MM.1S (cell line): ENCODE measurements at regions not wholly inside any gene's neighbourhood (a gene's known extent, or its start where the extent isn't known, plus 50 kb on each side); places are given as distances from the start of the nearest gene placed in this dataset.

Source experiments
- DNase-seq: peaks from one replicate; pipeline ENCODE4 v3.0.0-alpha.2; 2015
- H2AFZ ChIP-seq: fragments of 300-600 bp; sonication (generic); 2 replicates; pipeline ENCODE4 v1.6.0; 2016; ENCODE audit warnings: antibody characterized with exemption, low read length
- H3F3A ChIP-seq: fragments of 300-600 bp; sonication (generic); 2 replicates; pipeline ENCODE4 v1.6.1; 2016; ENCODE audit warnings: mild to moderate bottlenecking, antibody characterized with exemption, low read length, moderate library complexity, mixed read lengths; ENCODE audit not compliant: insufficient read depth
- H3K27ac ChIP-seq: fragments of 300-600 bp; sonication (generic); 2 replicates; pipeline ENCODE4 v1.5.1; 2016; ENCODE audit warnings: mild to moderate bottlenecking, low read length
- H3K27me3 ChIP-seq: fragments of 300-600 bp; sonication (generic); replicated peaks from 2 replicates; pipeline ENCODE4 v1.6.0; 2016; ENCODE audit warnings: low read length; ENCODE audit not compliant: insufficient read depth
- H3K36me3 ChIP-seq: fragments of 300-600 bp; sonication (generic); replicated peaks from 2 replicates; pipeline ENCODE4 v1.6.1; 2016; ENCODE audit warnings: mild to moderate bottlenecking, low read length, mixed read lengths; ENCODE audit not compliant: insufficient read depth
- H3K4me1 ChIP-seq: fragments of 300-600 bp; sonication (generic); 2 replicates; pipeline ENCODE4 v1.6.1; 2016; ENCODE audit warnings: low read length, mixed read lengths
- H3K4me2 ChIP-seq: fragments of 300-600 bp; sonication (generic); 2 replicates; pipeline ENCODE4 v1.6.0; 2016; ENCODE audit warnings: low read depth, low read length
- H3K4me3 ChIP-seq: fragments of 300-600 bp; sonication (generic); 2 replicates; pipeline ENCODE4 v1.5.1; 2016; ENCODE audit warnings: low read length, mixed read lengths
- H3K79me2 ChIP-seq: fragments of 300-600 bp; sonication (generic); 2 replicates; pipeline ENCODE4 v1.6.1; 2016; ENCODE audit warnings: mixed run types, low read length, mixed read lengths
- H3K9ac ChIP-seq: fragments of 300-600 bp; sonication (generic); 2 replicates; pipeline ENCODE4 v1.6.1; 2016; ENCODE audit warnings: low read length, mixed read lengths
- H3K9me2 ChIP-seq: fragments of 300-600 bp; sonication (generic); replicated peaks from 2 replicates; pipeline ENCODE4 v1.6.1; 2016; ENCODE audit warnings: mild to moderate bottlenecking, low read length, mixed read lengths; ENCODE audit not compliant: insufficient read depth
- H3K9me3 ChIP-seq: fragments of 300-600 bp; sonication (generic); replicated peaks from 2 replicates; pipeline ENCODE4 v1.6.1; 2016; ENCODE audit warnings: mild to moderate bottlenecking, low read length, mixed read lengths; ENCODE audit not compliant: insufficient read depth
- H4K20me1 ChIP-seq: fragments of 300-600 bp; sonication (generic); 2 replicates; pipeline ENCODE4 v1.6.1; 2016; ENCODE audit warnings: mild to moderate bottlenecking, low read length, moderate library complexity, mixed read lengths; ENCODE audit not compliant: insufficient read depth
- CTCF ChIP-seq: fragments of 300-600 bp; sonication (generic); IDR thresholded peaks from 2 replicates; pipeline ENCODE4 v1.5.1; 2016; ENCODE audit warnings: antibody characterized with exemption, low read length, mixed read lengths
- EZH2 ChIP-seq: fragments of 300-600 bp; sonication (generic); optimal IDR thresholded peaks from 2 replicates; pipeline ENCODE3; 2017; ENCODE audit warnings: low read depth, mild to moderate bottlenecking, antibody characterized with exemption, low read length, mixed read lengths
- EZH2phosphoT487 ChIP-seq: fragments of 300-600 bp; sonication (generic); IDR thresholded peaks from 2 replicates; pipeline ENCODE4 v1.6.1; 2018; ENCODE audit warnings: antibody characterized with exemption, low read length

- no peak overlapping the region for H3K4me3 ChIP-seq
- H3K4me1 ChIP-seq, result no peaks in the 10 kb centered on the region
- H3K9me2 ChIP-seq, result no peaks in the 10 kb centered on the region
- no peaks in the 10 kb centered on the region for H3K79me2 ChIP-seq
- no peak for DNase-seq
- H3K9me3 ChIP-seq, result no peaks in the 10 kb centered on the region
- H3K9ac ChIP-seq, result no peak overlapping the region
- H4K20me1 ChIP-seq, result no peaks in the 10 kb centered on the region
- H2AFZ ChIP-seq, result no peak overlapping the region
- H3K36me3 ChIP-seq, result no peaks in the 10 kb centered on the region
- no peaks in the 10 kb centered on the region for H3F3A ChIP-seq
- H3K27ac ChIP-seq, result no peak overlapping the region
- no peak overlapping the region for H3K4me2 ChIP-seq
- no peak for TF ChIP-seq EZH2phosphoT487
- no peak for TF ChIP-seq EZH2
- TF ChIP-seq CTCF, result no peak
- H3K27me3 ChIP-seq, result no peaks in the 10 kb centered on the region
Observed at GRCh38 chr6:25215881-25216280, 63.3 kb upstream of the CARMIL1 start.

DNA sequence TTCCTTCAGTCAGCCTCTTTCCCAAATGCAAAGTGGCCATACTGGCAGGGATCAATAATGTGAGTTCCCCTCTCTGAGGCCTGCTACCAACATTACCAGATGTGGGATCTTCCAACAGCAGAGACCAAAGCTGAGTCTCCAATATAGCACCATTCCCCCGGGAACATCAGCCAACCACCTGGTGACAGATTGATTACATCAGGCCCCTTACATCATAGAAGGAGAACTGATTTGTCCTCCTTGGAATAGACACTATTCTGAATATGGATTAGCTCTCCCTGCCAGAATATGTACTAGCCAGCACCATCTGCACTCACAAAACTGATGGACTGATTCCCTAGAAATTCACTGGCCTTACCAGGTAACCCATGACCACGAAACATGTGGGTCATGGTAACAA lies 61.9 kb upstream of the CARMIL1 start:
- H3K4me2 ChIP-seq, result no peak overlapping the region
- H3K27ac ChIP-seq, result no peak overlapping the region
- no peaks in the 10 kb centered on the region for H3K79me2 ChIP-seq
- H3K4me1 ChIP-seq, result no peaks in the 10 kb centered on the region
- H3K9me3 ChIP-seq, result no peaks in the 10 kb centered on the region
- DNase-seq, result no peak
- no peaks in the 10 kb centered on the region for H3K27me3 ChIP-seq
- H3K9ac ChIP-seq, result no peak overlapping the region
- no peak overlapping the region for H2AFZ ChIP-seq
- no peaks in the 10 kb centered on the region for H3F3A ChIP-seq
- H4K20me1 ChIP-seq, result no peaks in the 10 kb centered on the region
- TF ChIP-seq EZH2phosphoT487 (no peak), CTCF (no peak), EZH2 (no peak)
- H3K36me3 ChIP-seq, result no peaks in the 10 kb centered on the region
- no peak overlapping the region for H3K4me3 ChIP-seq
- H3K9me2 ChIP-seq, result no peaks in the 10 kb centered on the region

DNA sequence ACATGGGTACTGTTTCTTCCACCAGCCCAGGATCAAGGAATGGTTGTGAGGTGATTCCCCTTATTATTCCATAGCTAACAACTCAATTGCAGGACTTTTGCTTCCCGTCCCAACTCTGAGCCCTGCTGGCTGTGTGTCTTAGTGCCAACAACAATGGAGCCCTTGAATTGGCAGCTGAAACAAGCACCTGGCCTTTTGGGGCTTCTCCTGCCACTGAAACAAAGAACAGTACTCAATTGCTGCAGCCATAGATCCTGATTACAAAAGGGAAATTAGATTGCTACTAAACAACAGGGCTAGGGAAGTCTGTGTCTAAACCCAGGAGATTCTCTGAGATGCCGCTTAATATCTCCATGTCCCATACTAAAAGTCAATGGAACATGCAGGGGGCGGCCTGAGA lies 61.3 kb upstream of the CARMIL1 start:
- Histone ChIP-seq H3K36me3 (no peaks in the 10 kb centered on the region), H3K9me2 (no peaks in the 10 kb centered on the region), H3K4me1 (no peaks in the 10 kb centered on the region), H3K4me3 (no peak overlapping the region), H2AFZ (no peak overlapping the region), H3K4me2 (no peak overlapping the region), H4K20me1 (no peaks in the 10 kb centered on the region), H3K27me3 (no peaks in the 10 kb centered on the region), H3K27ac (no peak overlapping the region), H3F3A (no peaks in the 10 kb centered on the region), H3K9ac (no peak overlapping the region), H3K9me3 (no peaks in the 10 kb centered on the region), H3K79me2 (no peaks in the 10 kb centered on the region)
- no peak for DNase-seq
- TF ChIP-seq CTCF (no peak), EZH2 (no peak), EZH2phosphoT487 (no peak)
